HG03442 (cell line): ENCODE measurements at regions not wholly inside any gene's neighbourhood (a gene's known extent, or its start where the extent isn't known, plus 50 kb on each side); places are given as distances from the start of the nearest gene placed in this dataset.

Source experiments
- ATAC-seq: cut with Tn5 transposase; IDR thresholded peaks from one replicate; pipeline ENCODE4 v1.9.1; 2021; ENCODE audit warnings: mild to moderate bottlenecking, moderate library complexity; ENCODE audit not compliant: unreplicated experiment

DNA sequence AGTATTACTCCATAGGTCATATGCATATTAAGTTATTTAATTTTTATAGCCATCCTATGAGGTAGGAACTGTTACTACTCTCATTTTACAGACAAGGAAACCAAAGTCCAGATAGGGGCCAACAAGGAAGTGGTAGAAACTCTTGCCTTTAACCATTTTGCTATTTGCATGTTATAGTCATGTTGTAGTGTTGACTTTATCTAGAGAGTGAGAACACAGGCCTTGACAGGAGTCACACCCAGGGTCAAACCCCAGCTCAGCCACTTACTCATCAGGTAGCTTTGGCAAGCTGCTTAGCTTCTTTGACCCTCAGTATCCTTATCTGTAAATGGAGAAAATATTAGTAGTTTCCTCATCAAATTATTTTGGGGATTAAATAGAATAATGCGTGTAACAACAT is 156.2 kb downstream of the CAND1 start:
- no peak for ATAC-seq

DNA sequence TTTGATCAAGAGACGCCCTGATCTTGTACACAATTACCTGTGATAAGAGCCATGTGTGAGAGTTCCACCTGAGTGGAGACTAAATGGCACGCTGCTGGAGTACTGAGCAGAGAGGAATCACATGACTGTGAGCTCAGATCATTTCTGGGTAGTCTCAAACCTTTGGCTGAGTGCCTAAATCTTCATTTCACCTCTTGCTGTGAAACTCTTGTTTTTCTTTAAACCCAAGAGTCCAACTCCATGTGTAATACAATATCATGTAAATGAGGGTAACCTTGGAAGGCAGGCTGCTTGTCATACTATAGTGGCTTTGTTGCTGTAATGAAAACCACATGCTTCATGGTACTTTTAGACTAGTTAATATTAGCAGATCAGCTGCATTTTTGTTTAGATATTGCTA is 156.9 kb downstream of the CAND1 start:
- ATAC-seq = no peak

DNA sequence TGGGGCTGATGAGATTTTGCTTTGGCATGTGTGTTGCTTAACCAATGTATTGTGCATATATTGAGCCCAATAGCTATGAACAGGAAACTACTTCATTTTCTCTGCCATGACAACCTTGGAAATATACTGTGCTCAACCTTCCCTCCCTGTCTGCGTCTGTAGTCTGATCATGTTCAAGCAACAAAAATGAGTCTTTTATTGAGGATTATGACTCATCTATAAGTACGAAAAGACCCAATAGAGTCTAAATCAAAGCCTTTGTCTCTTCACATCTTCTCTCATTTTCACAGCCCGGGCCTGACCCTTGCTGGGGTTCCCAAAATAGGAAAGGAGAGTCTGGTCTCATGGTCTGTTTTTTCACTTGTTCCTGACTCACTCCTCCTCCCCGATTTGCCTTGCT is 158.2 kb downstream of the CAND1 start:
- ATAC-seq = no peak

DNA sequence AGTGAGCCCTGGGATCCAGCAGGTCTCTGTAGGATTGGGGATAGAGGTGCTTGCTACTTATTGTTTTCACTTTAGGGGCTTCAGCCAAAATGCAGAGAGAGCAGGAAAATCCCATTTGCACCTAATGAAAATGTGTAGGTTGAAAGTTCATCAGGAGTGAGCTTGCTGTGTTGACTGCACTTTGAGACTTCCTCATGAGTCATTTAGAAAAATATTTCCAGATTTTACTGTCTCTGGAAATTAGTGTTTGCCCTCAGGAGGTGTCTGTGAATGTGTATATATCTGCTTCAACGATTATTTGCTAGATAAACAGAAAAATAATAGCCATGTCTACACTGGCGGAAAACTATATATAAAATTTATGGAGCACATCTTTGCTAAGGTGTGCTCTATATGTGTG is 159.3 kb downstream of the CAND1 start:
- no peak for ATAC-seq

DNA sequence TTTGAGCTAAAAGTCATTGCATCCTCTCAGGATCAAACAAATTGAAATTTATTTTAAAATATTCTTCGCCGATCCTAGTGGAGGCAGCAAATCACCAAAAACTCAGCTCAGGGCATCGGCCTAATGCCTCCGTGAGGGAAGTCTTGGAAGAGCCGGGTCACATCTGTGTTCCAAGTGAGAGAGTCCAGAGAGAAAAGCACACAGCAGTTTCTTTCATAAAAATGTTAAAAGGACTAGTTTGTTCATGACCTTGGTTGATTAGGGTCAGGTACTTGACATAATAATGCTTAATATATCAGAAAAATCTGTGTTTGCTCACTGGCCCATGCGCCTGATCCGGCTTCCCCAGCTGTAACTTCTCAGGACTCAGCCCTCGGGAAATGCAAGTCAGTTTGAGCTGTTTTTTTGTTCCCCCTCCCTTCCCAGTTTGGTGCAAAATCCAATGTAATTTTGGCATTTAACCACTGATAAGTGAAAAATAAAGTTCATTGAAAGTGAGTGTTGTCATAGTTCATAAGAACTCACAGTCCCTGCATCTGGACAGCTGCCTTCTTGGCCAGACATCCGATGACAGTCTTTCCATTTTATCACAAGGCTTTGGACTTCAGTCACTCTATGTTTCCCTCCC is 161.7 kb downstream of the CAND1 start:
- no peak for ATAC-seq

DNA sequence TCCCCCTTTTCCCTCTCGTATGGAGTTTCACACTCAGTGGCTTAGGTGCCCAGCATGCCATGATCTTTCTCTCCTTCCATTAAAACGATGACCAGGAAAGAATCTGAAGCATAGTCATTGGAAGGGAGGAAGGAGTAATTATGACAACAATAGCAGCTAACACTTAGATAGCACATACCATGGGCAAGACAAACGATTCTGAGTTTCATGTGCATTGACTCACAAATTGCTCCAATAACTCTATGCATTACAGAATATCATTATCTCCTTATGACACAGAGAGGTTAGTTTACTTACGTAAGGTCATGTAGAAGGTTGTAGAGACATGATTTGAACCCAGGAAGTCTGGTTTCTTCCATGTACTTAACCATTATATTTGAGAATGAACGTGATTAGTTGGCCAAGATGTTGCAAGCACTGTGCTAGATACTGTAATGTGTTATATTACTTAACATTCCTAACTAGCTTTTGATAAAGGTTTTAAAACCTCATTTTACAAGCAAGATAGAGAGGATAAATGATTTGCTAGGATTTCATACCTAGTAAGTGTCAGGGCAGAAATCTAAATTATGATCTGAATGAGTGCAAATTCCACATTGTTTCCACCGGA is 162.4 kb downstream of the CAND1 start:
- no peak for ATAC-seq

DNA sequence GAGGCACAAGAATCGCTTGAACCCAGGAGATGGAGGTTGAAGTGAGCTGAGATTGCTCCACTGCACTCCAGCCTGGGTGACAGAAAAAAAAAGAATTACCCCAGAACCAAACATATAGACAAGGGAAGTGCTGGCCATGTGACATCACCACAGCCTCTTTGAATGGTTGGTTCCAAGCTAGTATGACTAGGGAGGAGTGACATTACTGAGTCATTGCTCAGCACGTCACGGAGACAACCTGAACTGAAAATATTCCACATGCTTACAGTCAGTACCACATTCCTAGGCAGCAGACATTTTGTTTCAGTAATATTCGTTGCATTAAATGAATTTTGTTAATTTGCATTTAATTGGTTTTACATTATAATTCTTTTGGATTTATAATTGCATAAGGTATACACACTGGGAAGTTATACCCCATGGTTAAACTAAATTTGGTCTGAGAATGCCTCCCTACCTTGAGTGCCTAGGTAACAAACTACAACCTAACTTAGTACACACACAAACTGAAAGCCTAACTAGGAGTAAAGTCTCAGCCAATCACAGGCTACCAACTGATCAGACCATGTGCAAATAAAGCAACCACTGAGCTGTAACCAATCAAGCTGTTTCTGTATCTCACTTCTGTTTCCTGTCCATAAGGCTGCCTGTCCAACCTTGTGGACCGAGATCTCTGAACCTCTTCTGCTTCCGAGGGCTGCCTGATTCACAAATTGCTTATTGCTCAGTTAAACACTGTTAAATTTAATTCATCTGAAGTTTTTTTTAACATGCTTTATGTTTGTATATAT is 164.4 kb downstream of the CAND1 start:
- peak; percentile 85 for ATAC-seq

DNA sequence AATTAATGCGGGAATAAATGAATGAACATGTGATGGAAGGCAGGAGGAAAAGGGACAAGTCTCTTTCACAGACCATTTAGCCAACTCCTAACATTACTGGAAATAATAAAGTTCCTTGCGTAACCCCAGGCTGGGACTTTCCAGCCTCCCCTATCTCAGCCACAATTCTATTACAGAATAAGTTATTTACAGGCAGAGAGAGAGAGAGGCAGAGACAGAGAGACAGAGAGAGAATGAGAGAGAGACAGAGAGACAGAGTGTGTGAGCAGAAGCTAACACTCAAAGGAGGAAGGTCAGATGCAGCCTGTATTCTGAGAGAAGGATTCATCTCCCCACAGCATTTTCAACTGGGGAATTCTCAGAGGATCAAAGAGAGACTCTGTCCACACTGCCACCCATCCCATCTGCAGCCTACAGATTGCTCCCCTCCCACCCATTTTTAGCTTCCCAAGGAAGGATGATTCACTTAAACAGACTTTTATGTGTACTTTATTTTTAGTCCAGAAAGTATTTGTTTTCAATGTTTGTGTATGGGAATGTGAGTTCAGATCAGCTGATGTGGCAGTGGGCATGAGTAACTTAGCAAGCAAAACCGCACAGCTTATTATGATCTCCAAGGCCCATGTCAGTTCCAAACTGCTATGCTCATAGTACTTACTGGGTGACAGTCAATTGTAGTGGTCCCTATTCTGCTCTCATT is 165.7 kb downstream of the CAND1 start:
- ATAC-seq = no peak

DNA sequence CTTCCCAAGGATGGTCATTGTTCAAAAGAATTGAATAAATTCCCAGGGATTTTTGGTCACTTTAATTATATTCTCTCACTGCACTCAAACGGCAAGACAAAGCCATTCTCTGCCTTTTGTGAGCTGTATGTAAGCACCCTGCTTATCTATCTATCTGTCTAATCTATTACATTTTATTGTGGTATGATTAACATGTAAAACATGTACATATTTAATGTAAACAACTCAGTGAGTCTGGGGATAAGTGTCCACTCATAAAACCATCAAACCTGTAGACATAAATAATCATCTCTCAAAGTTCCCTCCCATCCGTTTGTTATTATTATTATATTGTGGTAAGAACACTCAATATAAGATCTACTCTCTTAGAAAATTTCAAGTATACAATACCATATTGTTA is 167.1 kb downstream of the CAND1 start:
- ATAC-seq = no peak

DNA sequence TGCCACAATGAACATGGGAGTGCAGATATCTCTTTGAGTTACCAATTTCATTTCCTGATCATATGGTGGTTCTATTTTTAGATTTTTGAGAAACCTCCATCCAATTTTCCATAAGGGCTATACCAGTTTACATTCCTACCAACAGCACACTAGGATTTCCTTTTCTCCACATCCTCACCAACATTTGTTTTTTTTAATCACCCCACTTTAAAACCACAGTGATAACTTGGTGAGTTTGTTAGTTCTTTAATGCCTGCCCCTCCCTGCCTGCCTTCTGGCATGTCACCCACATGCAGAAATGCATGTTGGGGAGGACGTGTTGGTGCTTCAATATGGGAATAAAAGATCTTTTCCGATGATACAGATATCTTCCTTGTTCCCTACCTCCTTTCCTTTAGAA is 167.9 kb downstream of the CAND1 start:
- no peak for ATAC-seq

DNA sequence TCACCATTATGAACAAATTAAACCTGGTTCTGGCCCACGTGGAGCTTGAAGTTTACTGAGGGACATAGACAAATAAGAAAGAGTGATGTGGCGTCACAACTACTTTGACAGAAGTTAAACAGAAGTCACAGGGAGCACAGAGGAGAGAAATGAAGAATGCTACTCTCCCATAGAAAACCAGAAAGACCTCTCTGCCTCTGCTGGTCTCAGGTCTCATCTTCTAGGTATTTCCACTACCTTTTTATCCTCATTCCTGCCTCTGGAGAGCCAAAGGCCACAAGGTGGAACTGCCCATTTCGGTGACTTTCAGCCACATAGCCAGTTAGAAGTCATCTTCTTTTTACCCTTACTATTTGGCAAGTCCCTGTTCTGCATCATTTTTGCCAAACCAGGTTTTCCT is 170.5 kb downstream of the CAND1 start:
- ATAC-seq = no peak

DNA sequence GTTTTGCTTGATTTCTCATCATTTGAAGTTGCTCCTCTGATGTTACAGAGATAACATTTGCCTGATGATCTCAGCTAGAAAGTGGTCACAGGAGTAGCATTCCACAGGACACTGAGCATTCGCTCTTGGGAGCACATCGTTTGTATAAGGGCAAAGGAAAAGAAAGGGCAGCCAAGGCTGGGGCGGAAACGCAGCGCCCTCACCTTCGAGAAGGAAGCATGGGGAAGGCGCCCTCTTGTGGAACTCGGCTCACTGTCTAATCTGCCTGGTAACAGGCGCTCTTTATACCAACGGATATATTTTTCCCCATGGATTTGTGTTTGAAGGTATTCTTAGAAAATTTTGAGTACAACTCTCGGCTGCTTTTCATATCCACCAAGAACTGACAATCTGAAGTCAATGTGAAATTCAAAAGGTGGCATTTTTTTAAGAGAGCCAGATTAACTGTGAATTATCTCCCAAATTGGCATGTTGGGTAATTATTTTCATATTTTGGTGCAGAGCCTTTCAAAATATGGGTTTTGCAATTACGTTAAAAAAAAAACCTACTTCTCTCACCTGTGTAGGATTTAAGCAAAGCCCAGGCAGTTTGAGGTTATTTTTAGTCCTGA is 172.7 kb downstream of the CAND1 start:
- ATAC-seq = peak; percentile 78

DNA sequence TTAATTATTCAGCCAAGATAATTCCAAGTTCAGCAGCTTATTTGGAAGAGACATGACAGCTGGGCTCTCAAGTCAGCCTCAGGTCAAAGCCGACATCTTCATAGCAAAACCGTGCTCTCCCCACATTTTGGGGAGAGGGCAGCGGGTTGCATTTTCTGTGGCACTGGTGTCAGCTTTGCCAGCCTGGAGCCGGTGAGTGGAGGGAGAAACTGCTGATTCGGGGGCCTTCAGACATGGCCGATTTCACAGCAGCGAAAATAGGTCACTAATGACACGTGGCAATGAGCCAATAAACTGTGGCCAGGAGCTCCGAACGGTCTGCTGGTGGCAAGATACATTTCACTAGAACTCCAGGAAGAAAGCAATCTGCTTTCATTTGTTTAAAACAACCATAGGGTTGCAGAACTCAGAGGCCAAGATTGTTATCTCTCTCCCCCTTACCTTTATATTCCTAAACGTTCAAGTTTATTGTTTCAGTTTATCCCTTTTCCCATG is 173.2 kb downstream of the CAND1 start:
- ATAC-seq = no peak

DNA sequence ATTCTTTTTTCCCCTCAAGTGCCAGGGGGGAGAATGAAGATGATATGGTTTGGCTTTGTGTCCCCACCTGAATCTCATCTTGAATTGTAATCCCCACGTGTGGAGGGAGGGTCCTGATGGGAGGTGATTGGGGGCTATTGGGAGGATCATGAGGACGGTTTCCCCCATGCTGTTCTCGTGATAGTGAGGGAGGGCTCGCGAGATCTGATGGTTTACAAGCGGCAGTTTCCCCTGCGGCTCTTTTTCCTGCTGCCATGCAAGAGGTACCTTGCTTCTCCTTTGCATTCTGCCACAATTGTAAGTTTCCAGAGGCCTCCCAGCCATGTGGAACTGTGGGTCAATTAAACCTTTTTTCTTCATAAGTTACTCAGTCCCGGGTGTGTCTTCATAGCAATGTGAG is 173.7 kb downstream of the CAND1 start:
- ATAC-seq = no peak

DNA sequence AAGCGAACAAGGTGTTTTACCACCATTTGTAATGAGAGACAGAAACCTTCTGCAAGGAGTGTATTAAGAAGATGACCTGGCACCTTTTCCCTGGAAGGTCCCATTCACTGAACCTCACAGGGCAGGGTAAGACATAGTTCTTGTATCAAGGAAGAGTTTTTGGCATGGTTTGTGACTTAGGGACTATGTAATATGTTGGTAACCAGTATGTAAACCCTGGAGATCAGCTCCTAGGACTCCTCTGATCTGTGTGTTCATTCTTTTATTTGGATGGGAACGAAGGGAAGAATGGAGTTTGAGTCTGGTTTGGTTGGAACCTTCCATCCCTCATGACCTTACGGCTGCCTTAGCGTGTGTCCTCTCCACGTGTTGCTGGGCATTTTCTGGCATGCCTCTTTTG is 175.4 kb downstream of the CAND1 start:
- no peak for ATAC-seq

DNA sequence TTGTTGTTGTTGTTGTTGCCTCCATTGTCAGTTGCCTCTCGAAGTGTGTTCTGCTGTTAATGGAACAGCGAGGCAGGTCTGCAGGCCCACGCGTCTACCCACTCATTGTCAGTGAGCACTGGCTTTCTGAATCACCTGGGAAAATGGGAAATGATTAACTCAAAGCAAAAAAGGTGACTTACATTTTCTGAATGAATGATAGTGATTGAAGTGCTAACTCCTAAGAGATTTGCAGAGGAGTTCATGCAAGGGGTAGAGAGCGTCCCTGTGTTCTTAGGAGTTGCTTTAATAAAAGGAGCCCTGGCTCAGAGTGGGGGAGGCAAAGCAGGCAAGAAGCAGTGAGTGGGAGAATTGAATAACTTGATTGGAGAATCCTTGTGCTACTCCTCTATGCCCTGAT is 177.6 kb downstream of the CAND1 start:
- ATAC-seq = no peak

DNA sequence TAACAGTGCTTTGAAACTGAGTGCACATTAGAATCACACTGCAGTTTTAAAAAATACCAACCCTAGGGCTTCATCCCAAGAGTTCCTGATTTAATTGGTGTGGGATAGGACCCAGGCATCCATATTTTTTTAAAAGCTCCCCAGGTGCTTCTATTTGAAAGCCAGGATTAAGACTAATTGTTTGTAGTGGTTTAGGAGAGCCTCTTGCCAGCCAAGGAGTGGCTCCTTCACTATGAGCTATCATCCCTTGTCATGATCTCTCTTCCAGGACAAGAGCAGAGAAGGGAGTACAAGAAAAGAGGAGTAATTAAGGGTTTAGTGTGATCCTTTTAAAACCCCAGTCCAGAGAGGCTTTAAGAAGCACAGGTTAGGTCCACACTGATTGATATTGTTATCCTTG is 178.0 kb downstream of the CAND1 start:
- ATAC-seq = no peak

DNA sequence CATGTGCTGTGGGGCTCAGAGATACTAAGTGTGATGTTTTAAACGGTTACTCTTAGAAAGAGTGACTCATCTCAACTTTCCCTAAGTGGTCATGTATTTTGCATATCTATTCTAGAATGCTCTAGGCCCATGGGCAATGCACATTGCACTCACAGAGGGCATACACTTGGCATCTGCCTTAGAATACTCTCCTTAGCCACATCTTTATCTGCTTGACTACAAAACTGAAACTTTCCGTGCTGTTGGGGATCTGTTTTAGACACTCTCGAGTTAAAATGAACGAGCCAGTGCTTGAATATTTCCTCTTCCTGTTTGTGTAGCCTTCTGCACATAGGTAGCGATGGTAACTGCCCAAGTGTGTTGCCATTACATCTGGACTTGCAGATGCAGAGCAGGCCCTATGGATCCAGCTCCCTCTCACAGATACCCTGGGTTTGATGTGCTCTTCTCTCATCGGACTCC is 180.5 kb downstream of the CAND1 start:
- ATAC-seq = peak; percentile 74

DNA sequence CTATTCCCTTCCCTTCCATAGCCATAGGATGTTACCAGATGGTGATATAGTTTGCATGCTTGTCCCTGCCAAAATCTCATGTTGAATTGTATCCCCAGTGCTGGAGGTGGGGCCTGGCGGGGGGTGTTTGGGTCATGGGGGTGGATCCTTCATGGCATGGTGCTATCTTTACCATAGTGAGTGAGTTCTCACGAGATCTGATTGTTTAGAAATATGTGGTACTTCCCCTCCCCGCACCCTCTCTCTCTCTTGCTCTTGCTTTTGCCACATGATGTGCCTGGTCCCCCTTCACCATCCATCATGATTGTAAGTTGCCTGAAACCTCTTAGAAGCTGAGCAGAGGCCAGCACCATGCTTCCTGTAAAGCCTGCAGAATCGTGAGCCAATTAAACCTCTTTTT is 181.3 kb downstream of the CAND1 start:
- ATAC-seq = no peak

DNA sequence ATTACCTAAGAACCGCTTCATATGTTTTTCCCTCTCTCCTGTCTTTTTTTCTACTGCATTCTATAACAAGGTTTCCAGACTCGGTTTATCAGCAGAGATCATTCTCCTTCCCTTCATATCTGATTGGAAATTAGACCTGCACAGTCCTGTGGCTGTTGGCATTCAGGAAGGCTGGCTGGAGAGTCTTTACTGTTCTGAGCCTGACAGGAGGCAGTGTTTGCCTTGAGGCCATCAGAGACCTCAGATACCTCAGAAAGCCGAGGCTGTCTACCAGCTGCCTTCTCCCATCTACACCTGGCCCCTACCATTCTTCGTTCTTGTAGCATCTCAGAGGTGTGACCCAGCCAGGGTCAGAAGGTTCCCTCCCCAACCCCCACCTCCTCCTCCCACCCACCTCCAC is 182.0 kb downstream of the CAND1 start:
- ATAC-seq = no peak
